Left lobe of liver (tissue), 2 donors: ENCODE measurements at regions not wholly inside any gene's neighbourhood (a gene's known extent, or its start where the extent isn't known, plus 50 kb on each side); places are given as distances from the start of the nearest gene placed in this dataset.

Experiments
- ATAC-seq: fragments of 200-7000 bp; cut with Tn5 transposase; one replicate; pipeline ENCODE4 v1.9.1; 2020; ENCODE audit warnings: mild to moderate bottlenecking, moderate library complexity
- DNase-seq: peaks from one replicate; pipeline ENCODE4 v3.0.0-alpha.2; 2020; ENCODE audit warnings: low spot score
- donor health status: DM: no; HTN: no; CAD: no; lungs with moderate emphysema.
- donor health status: DM: no; HTN: yes; CAD: no.

DNA sequence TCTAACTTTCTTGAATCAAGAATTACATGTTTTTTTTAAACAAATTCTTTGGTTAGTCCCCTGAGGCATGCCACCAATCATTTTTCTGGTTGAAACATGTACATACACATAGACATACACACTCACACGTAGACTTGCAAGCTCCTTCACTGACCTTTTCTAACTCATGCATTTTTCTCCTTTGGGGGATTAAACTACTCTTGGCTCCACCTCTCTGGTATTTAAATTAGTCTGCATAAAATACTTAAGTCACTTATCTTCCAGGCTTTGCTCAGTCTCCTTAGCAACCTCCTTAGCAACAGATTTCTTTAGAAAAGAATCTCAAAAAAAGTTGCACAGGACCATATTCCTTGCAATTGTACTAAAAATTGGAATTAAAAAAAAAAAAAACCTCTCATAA lies 440.9 kb upstream of the LRRC7 start:
- DNase-seq, result no peak

GRCh38 chr1:69128204-69128603 lies 439.5 kb upstream of the LRRC7 start:
- ATAC-seq, result no peak
- no peak for DNase-seq

More for the DNA sequence above, 440.9 kb upstream of the LRRC7 start:
- ATAC-seq, result no peak

DNA sequence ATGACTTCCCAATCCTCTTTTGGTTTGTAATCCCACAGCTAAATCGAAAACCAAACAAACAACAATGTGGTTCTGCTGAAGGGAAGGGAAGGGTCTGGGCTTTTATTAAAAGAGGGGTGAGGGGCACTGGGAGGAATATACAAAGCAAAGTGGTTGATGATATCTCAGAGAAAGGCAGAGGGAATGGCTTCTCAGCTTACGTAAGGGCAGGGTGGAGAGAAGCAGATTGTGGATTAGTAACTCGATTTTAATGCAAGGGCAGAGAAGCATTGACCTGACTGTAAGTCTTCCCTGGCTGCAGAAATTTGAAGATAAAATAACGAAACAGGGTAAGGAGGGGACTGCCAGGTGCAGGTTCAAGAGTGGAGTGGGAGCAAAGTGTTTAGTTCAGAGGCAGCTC lies 438.2 kb upstream of the LRRC7 start:
- ATAC-seq, result no peak
- no peak for DNase-seq

- DNase-seq, result no peak
- no peak for ATAC-seq
These were observed 429.6 kb upstream of the LRRC7 start for GRCh38 chr1:69138172-69138571.

DNA sequence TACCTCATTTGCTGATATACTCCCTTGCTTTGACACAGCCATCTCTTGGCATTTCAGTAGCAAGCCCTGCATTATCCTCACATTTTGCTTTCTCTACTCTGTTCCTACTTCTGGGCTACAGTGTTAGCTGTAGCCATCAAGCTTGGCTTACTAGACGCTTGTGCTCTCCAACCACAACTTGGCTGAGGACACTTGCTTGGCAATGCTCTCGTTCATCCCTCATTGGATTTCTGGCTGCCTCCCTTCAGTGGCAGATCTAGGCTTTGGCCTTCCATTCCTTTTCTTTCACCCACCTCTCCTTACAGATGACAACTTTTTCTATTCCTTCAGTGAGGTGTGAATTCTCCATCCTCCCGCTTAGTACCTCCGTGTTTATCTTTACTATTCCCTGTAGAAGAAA lies 428.7 kb upstream of the LRRC7 start:
- no peak for DNase-seq
- no peak for ATAC-seq

- no peak for ATAC-seq
These were observed 421.4 kb upstream of the LRRC7 start for GRCh38 chr1:69146303-69146702.

GRCh38 chr1:69148731-69149130 lies 419.0 kb upstream of the LRRC7 start:
- no peak for DNase-seq
- no peak for ATAC-seq

More at GRCh38 chr1:69146303-69146702, 421.4 kb upstream of the LRRC7 start:
- DNase-seq, result no peak

- DNase-seq (no peak), ATAC-seq (no peak)
These were observed 410.5 kb upstream of the LRRC7 start for GRCh38 chr1:69157046-69157756.

DNA sequence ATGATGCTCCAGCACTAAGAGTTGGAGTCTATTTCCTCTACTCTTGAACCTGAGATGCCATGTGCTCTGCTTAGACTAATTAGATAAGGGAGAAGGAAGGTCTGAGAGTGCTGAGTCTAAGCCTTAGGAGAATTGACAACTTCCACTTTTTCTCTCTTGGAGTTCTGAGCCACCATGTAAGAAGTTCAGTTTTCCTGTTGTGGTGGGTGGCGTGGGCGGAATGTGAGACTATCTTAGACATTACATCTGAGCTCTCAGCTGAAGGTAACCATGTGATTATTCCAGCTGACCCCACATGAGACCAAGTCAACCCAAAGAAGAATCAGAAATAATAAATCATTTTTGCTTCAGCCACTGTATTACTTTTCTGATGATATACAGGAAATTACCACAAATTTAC lies 404.5 kb upstream of the LRRC7 start:
- ATAC-seq (no peak), DNase-seq (no peak)

DNA sequence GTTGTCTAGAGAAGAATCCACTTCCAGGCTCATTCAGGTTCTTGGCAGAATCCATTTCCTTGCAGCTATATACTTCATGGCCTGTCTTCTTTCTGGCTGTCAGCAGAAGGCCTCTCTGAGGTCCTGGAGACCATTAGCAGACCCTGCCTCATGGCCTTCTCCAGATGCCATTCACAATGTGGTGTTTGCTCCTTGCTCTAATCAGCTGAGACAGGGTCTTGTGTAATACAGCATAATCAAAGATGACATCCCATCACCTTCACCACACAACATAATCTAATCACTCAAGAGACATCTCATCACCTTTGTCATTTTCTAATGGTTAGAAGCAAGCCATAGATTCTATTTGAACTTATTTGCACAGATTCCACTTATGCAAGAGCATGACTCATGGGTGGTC lies 403.9 kb upstream of the LRRC7 start:
- no peak for ATAC-seq

GRCh38 chr1:69167876-69168275 lies 399.8 kb upstream of the LRRC7 start:
- no peak for DNase-seq
- no peak for ATAC-seq

More for the DNA sequence above, 403.9 kb upstream of the LRRC7 start:
- no peak for DNase-seq

- ATAC-seq, result no peak
- no peak for DNase-seq
These were observed 396.5 kb upstream of the LRRC7 start for GRCh38 chr1:69171248-69171647.

DNA sequence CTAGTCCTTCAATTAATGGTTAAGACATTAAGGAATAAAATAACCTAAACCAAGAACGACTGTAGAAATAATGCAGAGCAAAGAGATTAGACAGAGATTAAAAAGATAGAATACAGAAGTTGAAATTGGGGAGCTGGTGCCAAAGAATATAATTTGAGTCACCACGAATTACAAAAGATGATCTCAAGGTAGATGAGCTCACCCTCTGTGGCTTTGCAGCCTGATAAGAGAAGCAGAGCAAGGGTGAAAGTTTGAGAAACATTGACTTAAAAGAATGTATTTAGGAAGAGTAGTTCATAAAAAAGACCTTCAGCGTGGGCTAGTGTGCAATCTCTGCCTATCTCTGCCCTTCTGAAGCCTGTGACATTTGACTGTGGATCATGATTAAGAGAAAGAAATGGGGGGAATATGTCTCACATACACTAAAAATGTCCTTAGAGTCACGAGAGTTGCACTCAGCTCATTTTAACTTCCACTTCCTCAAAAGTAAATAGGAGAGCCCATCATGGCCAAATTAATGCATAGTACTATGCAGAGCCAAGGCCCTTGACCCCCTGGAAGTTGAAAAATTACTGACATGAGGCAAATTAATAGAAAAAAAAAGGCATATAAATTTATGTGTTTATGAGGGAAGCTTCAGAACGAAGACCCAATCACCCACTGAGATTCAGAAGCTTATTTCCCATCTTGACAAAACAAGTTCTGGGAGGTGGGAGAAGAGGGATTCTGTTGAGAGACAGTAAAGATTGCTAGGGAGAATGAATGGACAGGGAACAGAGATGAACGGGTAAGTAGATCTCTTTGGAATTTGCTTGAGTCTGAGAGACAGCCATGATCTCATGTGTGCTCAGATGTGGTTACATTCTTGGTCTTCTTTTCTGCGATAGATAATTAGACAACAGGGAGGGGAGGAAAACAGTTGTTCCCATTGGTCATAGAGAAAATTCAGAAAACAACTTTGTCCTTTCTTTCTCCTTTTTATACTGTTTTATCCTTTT lies 395.4 kb upstream of the LRRC7 start:
- ATAC-seq (no peak), DNase-seq (no peak)

DNA sequence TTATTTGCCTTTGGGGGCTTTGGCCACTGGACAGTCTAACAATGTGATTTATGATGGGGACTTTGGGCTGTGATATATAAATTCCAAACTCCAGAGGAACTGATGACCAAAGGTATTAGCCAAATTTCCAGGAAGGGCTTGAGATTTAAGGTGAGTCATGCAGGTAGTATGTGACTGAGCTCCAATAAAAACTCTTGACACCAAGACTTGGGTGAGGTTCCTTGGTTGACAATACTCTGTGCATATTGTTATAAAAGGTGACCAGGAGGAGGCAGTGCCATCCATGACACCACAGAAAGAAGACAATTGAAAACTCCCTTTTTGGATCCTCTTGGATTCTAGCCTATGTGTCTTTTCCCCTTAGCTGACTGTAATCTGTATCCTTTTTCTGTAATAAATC lies 392.7 kb upstream of the LRRC7 start:
- no peak for DNase-seq
- ATAC-seq, result no peak

GRCh38 chr1:69180358-69180757 lies 387.4 kb upstream of the LRRC7 start:
- ATAC-seq, result no peak
- no peak for DNase-seq

DNA sequence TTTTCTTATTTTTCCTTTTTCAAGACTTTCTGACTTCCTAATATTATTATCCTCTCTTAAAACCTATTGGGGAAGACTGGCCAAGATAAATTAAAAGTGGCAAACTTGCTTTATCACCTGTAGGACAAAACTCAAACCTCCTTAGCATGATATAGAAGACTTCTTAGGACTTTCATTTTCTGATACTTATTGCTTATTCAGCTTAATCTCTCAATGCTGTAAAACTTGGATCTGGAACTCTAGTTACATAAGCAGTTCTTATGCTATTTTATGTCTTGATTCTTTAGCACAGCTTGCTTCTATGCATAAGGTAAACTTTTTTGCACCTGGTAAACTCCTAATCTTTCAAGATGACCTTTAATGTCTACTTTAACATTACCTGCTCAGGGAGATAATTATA lies 382.3 kb upstream of the LRRC7 start:
- DNase-seq, result no peak
- no peak for ATAC-seq

DNA sequence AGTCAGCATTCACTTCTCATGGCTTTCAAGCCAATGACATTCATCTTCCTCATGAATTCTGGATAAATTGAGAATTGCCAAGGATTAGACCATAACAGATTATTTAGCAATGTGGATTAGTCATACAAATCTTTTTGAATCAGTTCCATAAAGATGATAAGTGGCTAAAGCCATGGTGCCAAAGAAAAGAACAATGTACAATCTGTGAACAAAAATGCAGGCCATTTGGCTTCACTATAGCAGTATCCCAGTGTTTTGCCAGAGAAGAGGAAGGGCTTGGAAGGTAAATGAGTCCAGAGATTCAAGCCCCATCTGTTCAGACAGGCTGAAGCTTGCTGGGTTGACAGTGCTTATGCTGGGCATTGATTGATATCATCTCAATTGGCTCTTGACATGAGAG lies 376.4 kb upstream of the LRRC7 start:
- DNase-seq (no peak), ATAC-seq (no peak)

DNA sequence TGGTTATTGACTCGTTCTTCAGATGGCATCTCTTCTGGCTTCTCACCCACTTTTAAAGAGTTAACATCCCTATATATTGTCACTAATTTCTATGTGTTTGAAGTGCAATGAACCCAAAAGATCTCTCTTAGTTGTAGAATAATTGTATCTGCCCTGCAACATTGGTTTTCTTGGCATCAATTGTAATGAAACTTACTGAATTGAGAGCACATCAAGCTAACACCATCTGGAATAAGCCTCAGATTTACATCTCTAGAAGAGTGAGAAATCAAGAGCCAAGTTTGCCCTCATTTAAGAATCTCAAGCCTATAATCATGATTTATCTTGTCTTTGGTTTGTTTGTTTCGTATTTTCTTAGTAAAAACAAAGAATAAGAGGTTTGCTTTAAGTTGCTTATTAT lies 372.6 kb upstream of the LRRC7 start:
- DNase-seq (no peak), ATAC-seq (no peak)

- no peak for DNase-seq
- no peak for ATAC-seq
These were observed 371.7 kb upstream of the LRRC7 start for GRCh38 chr1:69196071-69196470.

DNA sequence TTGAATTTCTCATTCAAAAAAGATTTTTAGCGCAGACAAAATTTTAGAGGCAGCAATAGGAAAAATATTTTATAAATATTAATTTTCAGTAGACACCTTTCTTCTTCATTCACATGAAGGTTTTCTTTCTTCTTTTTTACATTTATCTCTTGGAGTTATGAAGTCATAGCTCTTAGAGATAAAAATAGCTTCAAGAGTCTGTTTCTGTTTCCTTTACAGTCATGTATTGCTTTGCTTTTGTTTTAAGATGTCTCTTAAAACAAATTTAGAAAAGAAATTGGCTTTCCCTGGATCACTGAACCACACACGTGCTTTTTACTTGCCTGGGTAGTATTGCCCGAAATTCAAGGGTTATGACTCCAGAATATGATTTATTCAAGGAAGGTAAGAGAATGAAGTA lies 369.9 kb upstream of the LRRC7 start:
- ATAC-seq (no peak), DNase-seq (no peak)

GRCh38 chr1:69201716-69202115 lies 366.0 kb upstream of the LRRC7 start:
- no peak for DNase-seq
- ATAC-seq, result no peak

- ATAC-seq, result no peak
- no peak for DNase-seq
These were observed 364.6 kb upstream of the LRRC7 start for GRCh38 chr1:69203166-69203565.
